HUES6 (cell line): ENCODE measurements at regions not wholly inside any gene's neighbourhood (a gene's known extent, or its start where the extent isn't known, plus 50 kb on each side); places are given as distances from the start of the nearest gene placed in this dataset.

ENCODE experiments used
- H3K27ac ChIP-seq: 2 replicates; pipeline ENCODE4 v1.7.0; 2013; ENCODE audit warnings: low read depth, mild to moderate bottlenecking, low read length, inconsistent platforms
- H3K27me3 ChIP-seq: 2 replicates; pipeline ENCODE4 v1.6.1; 2013; ENCODE audit warnings: low read length; ENCODE audit not compliant: control insufficient read depth, insufficient read depth
- H3K36me3 ChIP-seq: 2 replicates; pipeline ENCODE4 v1.6.1; 2013; ENCODE audit warnings: low read length; ENCODE audit not compliant: control insufficient read depth, insufficient read depth
- H3K4me1 ChIP-seq: 2 replicates; pipeline ENCODE4 v1.6.1; 2013; ENCODE audit warnings: low read length; ENCODE audit not compliant: control insufficient read depth, insufficient read depth
- H3K4me3 ChIP-seq: 2 replicates; pipeline ENCODE4 v1.5.1; 2013; ENCODE audit warnings: low read depth, low read length
- H3K9ac ChIP-seq: one replicate; pipeline ENCODE4 v1.6.1; 2013; ENCODE audit warnings: mild to moderate bottlenecking, low read length
- H3K9me3 ChIP-seq: 2 replicates; pipeline ENCODE4 v1.6.1; 2013; ENCODE audit warnings: low read depth, low read length; ENCODE audit not compliant: control insufficient read depth, insufficient read depth

- no peaks in the 10 kb centered on the region for H3K4me1 ChIP-seq
Observed at GRCh38 chr13:81480634-81481033, 1139.7 kb upstream of the SPRY2 start.

GRCh38 chr13:81473366-81473899 is 1132.5 kb upstream of the SPRY2 start:
- no peaks in the 10 kb centered on the region for H3K27me3 ChIP-seq
- H3K4me1 ChIP-seq = no peaks in the 10 kb centered on the region
- H3K27ac ChIP-seq = no peak overlapping the region
- no peak overlapping the region for H3K4me3 ChIP-seq
- no peaks in the 10 kb centered on the region for H3K36me3 ChIP-seq
- H3K9ac ChIP-seq = no peak overlapping the region
- no peaks in the 10 kb centered on the region for H3K9me3 ChIP-seq

More at GRCh38 chr13:81480634-81481033, 1139.7 kb upstream of the SPRY2 start:
- H3K27ac ChIP-seq = no peak overlapping the region
- H3K36me3 ChIP-seq = no peaks in the 10 kb centered on the region
- no peaks in the 10 kb centered on the region for H3K27me3 ChIP-seq
- H3K4me3 ChIP-seq = no peak overlapping the region
- H3K9me3 ChIP-seq = peaks cover 5% of the 10 kb centered on the region; the same call in 1 of the 2 replicates
- H3K9ac ChIP-seq = no peak overlapping the region

GRCh38 chr13:81458170-81458569 is 1117.2 kb upstream of the SPRY2 start:
- no peak overlapping the region for H3K27ac ChIP-seq
- H3K36me3 ChIP-seq = no peaks in the 10 kb centered on the region
- no peak overlapping the region for H3K4me3 ChIP-seq
- H3K27me3 ChIP-seq = no peaks in the 10 kb centered on the region
- H3K9ac ChIP-seq = no peak overlapping the region
- no peaks in the 10 kb centered on the region for H3K9me3 ChIP-seq
- H3K4me1 ChIP-seq = no peaks in the 10 kb centered on the region

GRCh38 chr13:81446441-81446840 is 1105.5 kb upstream of the SPRY2 start:
- no peak overlapping the region for H3K9ac ChIP-seq
- no peaks in the 10 kb centered on the region for H3K4me1 ChIP-seq
- no peaks in the 10 kb centered on the region for H3K27me3 ChIP-seq
- H3K36me3 ChIP-seq = no peaks in the 10 kb centered on the region
- no peak overlapping the region for H3K27ac ChIP-seq
- H3K4me3 ChIP-seq = no peak overlapping the region
- H3K9me3 ChIP-seq = no peaks in the 10 kb centered on the region

GRCh38 chr13:81442904-81443303 is 1102.0 kb upstream of the SPRY2 start:
- no peak overlapping the region for H3K9ac ChIP-seq
- H3K9me3 ChIP-seq = no peaks in the 10 kb centered on the region
- no peak overlapping the region for H3K27ac ChIP-seq
- no peak overlapping the region for H3K4me3 ChIP-seq
- no peaks in the 10 kb centered on the region for H3K27me3 ChIP-seq
- H3K36me3 ChIP-seq = no peaks in the 10 kb centered on the region
- H3K4me1 ChIP-seq = no peaks in the 10 kb centered on the region

GRCh38 chr13:81425286-81425685 is 1084.4 kb upstream of the SPRY2 start:
- H3K4me1 ChIP-seq = no peaks in the 10 kb centered on the region
- no peak overlapping the region for H3K9ac ChIP-seq
- H3K4me3 ChIP-seq = no peak overlapping the region
- H3K36me3 ChIP-seq = no peaks in the 10 kb centered on the region
- no peaks in the 10 kb centered on the region for H3K27me3 ChIP-seq
- no peak overlapping the region for H3K27ac ChIP-seq
- H3K9me3 ChIP-seq = no peaks in the 10 kb centered on the region

- Histone ChIP-seq H3K4me3 (no peak overlapping the region), H3K27ac (no peak overlapping the region), H3K4me1 (no peaks in the 10 kb centered on the region), H3K9me3 (no peaks in the 10 kb centered on the region), H3K9ac (no peak overlapping the region), H3K27me3 (no peaks in the 10 kb centered on the region), H3K36me3 (no peaks in the 10 kb centered on the region)
Observed at GRCh38 chr13:81409284-81409683, 1068.4 kb upstream of the SPRY2 start.

- no peaks in the 10 kb centered on the region for H3K36me3 ChIP-seq
- no peak overlapping the region for H3K27ac ChIP-seq
- H3K9ac ChIP-seq = no peak overlapping the region
- H3K9me3 ChIP-seq = no peaks in the 10 kb centered on the region
- no peaks in the 10 kb centered on the region for H3K4me1 ChIP-seq
- H3K4me3 ChIP-seq = no peak overlapping the region
- no peaks in the 10 kb centered on the region for H3K27me3 ChIP-seq
Observed at GRCh38 chr13:81408647-81409046, 1067.7 kb upstream of the SPRY2 start.

GRCh38 chr13:81406639-81407292 is 1065.8 kb upstream of the SPRY2 start:
- Histone ChIP-seq H3K9ac (no peak overlapping the region), H3K27me3 (no peaks in the 10 kb centered on the region), H3K27ac (no peak overlapping the region), H3K4me3 (no peak overlapping the region), H3K9me3 (no peaks in the 10 kb centered on the region), H3K36me3 (no peaks in the 10 kb centered on the region), H3K4me1 (no peaks in the 10 kb centered on the region)

- no peak overlapping the region for H3K27ac ChIP-seq
- no peaks in the 10 kb centered on the region for H3K4me1 ChIP-seq
Observed at GRCh38 chr13:81406022-81406421, 1065.1 kb upstream of the SPRY2 start.

GRCh38 chr13:81396192-81396591 is 1055.3 kb upstream of the SPRY2 start:
- no peak overlapping the region for H3K27ac ChIP-seq
- H3K4me3 ChIP-seq = no peak overlapping the region
- no peaks in the 10 kb centered on the region for H3K36me3 ChIP-seq
- H3K27me3 ChIP-seq = no peaks in the 10 kb centered on the region
- peaks cover 31% of the 10 kb centered on the region for H3K4me1 ChIP-seq
- H3K9me3 ChIP-seq = no peaks in the 10 kb centered on the region
- H3K9ac ChIP-seq = no peak overlapping the region

More at GRCh38 chr13:81406022-81406421, 1065.1 kb upstream of the SPRY2 start:
- Histone ChIP-seq H3K9me3 (no peaks in the 10 kb centered on the region), H3K4me3 (no peak overlapping the region), H3K36me3 (no peaks in the 10 kb centered on the region), H3K9ac (no peak overlapping the region), H3K27me3 (no peaks in the 10 kb centered on the region)
